ENCODE measurements at regions not wholly inside any gene's neighbourhood (a gene's known extent, or its start where the extent isn't known, plus 50 kb on each side); places are given as distances from the start of the nearest gene placed in this dataset.

- TF ChIP-seq POLR2A (IDR thresholded peaks at IDR 0.05; ENCODE audit: low read depth, low read length) (no peak), TAF1 (IDR thresholded peaks at IDR 0.05; ENCODE audit: borderline replicate concordance, low read depth, low read length) (no peak)
Measured at GRCh38 chr1:90512441-90512840, 204.7 kb downstream of the BARHL2 start.

Measured in GM12892 (cell line).